ENCODE measurements at regions not wholly inside any gene's neighbourhood (a gene's known extent, or its start where the extent isn't known, plus 50 kb on each side); places are given as distances from the start of the nearest gene placed in this dataset.

DNA sequence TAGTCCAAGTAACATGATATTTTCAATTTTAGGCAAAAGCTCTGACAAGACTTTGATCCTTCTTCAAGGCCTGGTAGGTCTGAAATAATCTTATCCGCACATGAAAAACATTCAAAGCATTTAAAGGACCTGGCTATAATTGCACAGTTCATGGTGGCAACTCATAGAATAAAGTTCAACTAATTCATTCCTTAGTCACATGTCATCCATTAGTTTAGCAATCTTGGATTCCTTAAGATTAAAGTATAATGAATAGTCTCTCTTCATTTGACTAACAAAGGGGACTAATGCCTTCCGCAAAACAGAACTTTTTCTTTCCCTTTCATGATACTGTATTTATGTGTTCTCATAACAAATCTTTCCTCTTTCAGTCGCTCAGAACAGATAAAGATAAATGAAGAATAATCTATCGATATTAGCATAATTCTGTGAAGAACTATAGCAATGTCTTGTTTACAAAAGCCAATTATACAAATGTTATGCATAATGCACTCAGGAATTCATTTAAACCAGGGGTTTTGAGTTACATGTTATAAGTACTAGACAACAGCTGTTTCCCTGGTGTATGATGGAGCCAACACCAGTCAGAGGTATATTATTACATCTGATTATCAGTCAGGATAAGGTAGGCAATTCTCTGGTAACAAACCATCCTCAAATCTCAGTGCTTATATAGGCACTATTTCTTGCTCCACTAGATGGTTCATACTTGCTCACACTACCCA is 172.5 kb downstream of the POTEB3 start:
- Histone ChIP-seq H3K4ac (ENCODE audit: low read depth, low read length) (no peak overlapping the region), H3K36me3 (ENCODE audit: control insufficient read depth, insufficient read depth, low read length) (no peaks in the 10 kb centered on the region), H4K91ac (ENCODE audit: insufficient read depth, low read depth, low read length) (no peak overlapping the region), H3K27ac (ENCODE audit: insufficient read depth, low read length) (no peak overlapping the region), H3K56ac (ENCODE audit: extremely low read depth, insufficient read depth, low read length) (no peak overlapping the region), H3K14ac (replicated peaks; ENCODE audit: low read depth, low read length) (no peak overlapping the region), H3K23ac (ENCODE audit: low read depth, low read length) (no peak overlapping the region), H3K9me3 (ENCODE audit: control insufficient read depth, insufficient read depth, low read length) (peaks cover 13% of the 10 kb centered on the region), H3K79me1 (ENCODE audit: low read depth in 1 of 2, low read length in 2 of 2) (no peaks in the 10 kb centered on the region), H3K9ac (ENCODE audit: low read depth, low read length) (no peak overlapping the region), H2AK5ac (ENCODE audit: low read depth, low read length) (no peak overlapping the region), H3K4me1 (ENCODE audit: control insufficient read depth, insufficient read depth, low read length) (no peaks in the 10 kb centered on the region), H2AFZ (replicated peaks; ENCODE audit: low read length, poor library complexity) (no peak overlapping the region), H2AK9ac (replicated peaks; ENCODE audit: low read depth, low read length, poor library complexity) (no peak overlapping the region), H3K27me3 (ENCODE audit: control insufficient read depth, insufficient read depth, low read length) (no peaks in the 10 kb centered on the region), H2BK20ac (ENCODE audit: low read depth, low read length) (no peak overlapping the region), H4K20me1 (ENCODE audit: insufficient read depth, low read length) (no peaks in the 10 kb centered on the region), H4K8ac (ENCODE audit: low read depth in 2 of 2, low read length in 2 of 2) (no peak overlapping the region), H3K4me3 (ENCODE audit: insufficient read depth, low read depth, low read length) (no peak overlapping the region), H2BK15ac (ENCODE audit: low read depth, low read length) (no peak overlapping the region), H4K5ac (ENCODE audit: low read depth, low read length) (no peak overlapping the region), H3K18ac (ENCODE audit: low read depth, low read length) (no peak overlapping the region), H3K9me1 (ENCODE audit: insufficient read depth, low read length) (no peaks in the 10 kb centered on the region), H2BK5ac (ENCODE audit: low read depth, low read length, poor library complexity, severe bottlenecking) (no peak overlapping the region), H2BK120ac (ENCODE audit: low read depth, low read length) (no peak overlapping the region), H3K4me2 (ENCODE audit: low read depth, low read length) (no peak overlapping the region)
- intact Hi-C loops (cut with micrococcal nuclease), result no loop called here
- TF ChIP-seq POLR2A (IDR thresholded peaks at IDR 0.05; ENCODE audit: low read depth, low read length) (no peak), MAFK (IDR thresholded peaks at IDR 0.05; ENCODE audit: low read depth, low read length) (no peak), CEBPB (IDR thresholded peaks at IDR 0.05; ENCODE audit: low read depth, low read length) (no peak), BHLHE40 (IDR thresholded peaks at IDR 0.05; ENCODE audit: low read depth, low read length) (no peak), SMC3 (IDR thresholded peaks at IDR 0.05; ENCODE audit: low read depth, low read length) (no peak), RAD21 (IDR thresholded peaks at IDR 0.05; ENCODE audit: low read length) (no peak), MAZ (IDR thresholded peaks at IDR 0.05; ENCODE audit: borderline replicate concordance, low read depth, low read length) (no peak), RFX5 (IDR thresholded peaks at IDR 0.05; ENCODE audit: low read depth, low read length) (no peak), MXI1 (IDR thresholded peaks at IDR 0.05; ENCODE audit: borderline replicate concordance, low read depth, low read length) (no peak)
- TF ChIP-seq, protein P1, sequence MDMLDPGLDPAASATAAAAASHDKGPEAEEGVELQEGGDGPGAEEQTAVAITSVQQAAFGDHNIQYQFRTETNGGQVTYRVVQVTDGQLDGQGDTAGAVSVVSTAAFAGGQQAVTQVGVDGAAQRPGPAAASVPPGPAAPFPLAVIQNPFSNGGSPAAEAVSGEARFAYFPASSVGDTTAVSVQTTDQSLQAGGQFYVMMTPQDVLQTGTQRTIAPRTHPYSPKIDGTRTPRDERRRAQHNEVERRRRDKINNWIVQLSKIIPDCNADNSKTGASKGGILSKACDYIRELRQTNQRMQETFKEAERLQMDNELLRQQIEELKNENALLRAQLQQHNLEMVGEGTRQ (IDR thresholded peaks at IDR 0.05; ENCODE audit: low read depth, low read length), result no peak
- in situ Hi-C loops (cut with MboI; ENCODE audit: low sequenced_read_pairs), result no loop called here
- WGBS, 2 experiments (ENCODE audit: extremely low coverage in 2 of 2, insufficient read length in 1 of 2), result 71% methylated on average over 1 of the region's 4 CpGs; no CpG with 5 or more reads in 1 of the 2 experiments
- BruUV-seq (replicated peaks), result no TSS peak
- ChIA-PET POLR2A (ENCODE audit: unreplicated experiment) (no interaction called here), CTCF (no interaction called here)
- DNase-seq, result no peak
- dilution Hi-C loops (cut with HindIII; ENCODE audit: low sequenced_read_pairs, unreplicated experiment), result no loop called here
- ATAC-seq (ENCODE audit: low read depth), result no peak
